ENCODE measurements at regions not wholly inside any gene's neighbourhood (a gene's known extent, or its start where the extent isn't known, plus 50 kb on each side); places are given as distances from the start of the nearest gene placed in this dataset.
A peak's percentile ranks its signal among the peaks of the same experiment; 100 is the strongest.

DNA sequence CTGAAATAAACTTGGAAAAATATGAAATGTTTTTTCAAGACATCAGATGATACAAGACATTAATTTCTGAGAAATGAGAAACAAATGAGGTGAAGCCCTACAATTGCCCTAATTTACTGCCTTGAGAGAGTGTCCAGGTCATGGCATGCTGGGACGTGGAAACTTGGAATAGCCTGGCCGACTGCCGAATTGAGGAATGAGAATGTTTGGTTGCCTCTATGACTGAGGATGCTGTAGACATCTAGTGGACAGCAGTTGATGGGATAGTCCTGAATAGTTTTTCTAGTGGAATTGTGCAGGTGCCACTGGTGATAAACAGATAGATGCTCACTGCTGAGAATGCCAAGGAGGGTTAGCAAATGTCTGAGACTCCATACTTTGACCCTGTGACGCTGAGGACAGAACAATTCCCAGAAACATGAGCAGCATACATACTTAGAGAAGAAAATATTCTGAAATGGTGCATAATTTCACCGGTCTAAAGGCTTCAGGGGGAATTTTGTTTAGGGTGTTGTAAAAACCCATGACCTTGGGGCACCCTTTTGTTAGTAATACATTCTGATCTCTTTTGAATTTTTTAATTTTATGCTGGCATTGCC is 56.5 kb upstream of the CWC22 start:
- Mint-ChIP-seq H3K4me3 (ENCODE audit: unreplicated experiment) (no peak overlapping the region), H3K9me3 (ENCODE audit: unreplicated experiment) (no peaks in the 10 kb centered on the region), H3K27ac (ENCODE audit: unreplicated experiment) (no peak overlapping the region), H3K4me1 (ENCODE audit: unreplicated experiment) (no peaks in the 10 kb centered on the region), H3K27me3 (ENCODE audit: unreplicated experiment) (peaks cover 25% of the 10 kb centered on the region), H3K36me3 (ENCODE audit: unreplicated experiment) (no peaks in the 10 kb centered on the region)
- TF ChIP-seq, protein P1, sequence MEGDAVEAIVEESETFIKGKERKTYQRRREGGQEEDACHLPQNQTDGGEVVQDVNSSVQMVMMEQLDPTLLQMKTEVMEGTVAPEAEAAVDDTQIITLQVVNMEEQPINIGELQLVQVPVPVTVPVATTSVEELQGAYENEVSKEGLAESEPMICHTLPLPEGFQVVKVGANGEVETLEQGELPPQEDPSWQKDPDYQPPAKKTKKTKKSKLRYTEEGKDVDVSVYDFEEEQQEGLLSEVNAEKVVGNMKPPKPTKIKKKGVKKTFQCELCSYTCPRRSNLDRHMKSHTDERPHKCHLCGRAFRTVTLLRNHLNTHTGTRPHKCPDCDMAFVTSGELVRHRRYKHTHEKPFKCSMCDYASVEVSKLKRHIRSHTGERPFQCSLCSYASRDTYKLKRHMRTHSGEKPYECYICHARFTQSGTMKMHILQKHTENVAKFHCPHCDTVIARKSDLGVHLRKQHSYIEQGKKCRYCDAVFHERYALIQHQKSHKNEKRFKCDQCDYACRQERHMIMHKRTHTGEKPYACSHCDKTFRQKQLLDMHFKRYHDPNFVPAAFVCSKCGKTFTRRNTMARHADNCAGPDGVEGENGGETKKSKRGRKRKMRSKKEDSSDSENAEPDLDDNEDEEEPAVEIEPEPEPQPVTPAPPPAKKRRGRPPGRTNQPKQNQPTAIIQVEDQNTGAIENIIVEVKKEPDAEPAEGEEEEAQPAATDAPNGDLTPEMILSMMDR (IDR thresholded peaks at IDR 0.05), result peak; percentile 34
- DNase-seq (ENCODE audit: extremely low spot score, unreplicated experiment), result no peak

GRCh38 chr2:180062178-180062577 is 55.1 kb upstream of the CWC22 start:
- TF ChIP-seq, protein P1 (IDR thresholded peaks at IDR 0.05), result no peak
- Mint-ChIP-seq H3K36me3 (ENCODE audit: unreplicated experiment) (no peaks in the 10 kb centered on the region), H3K4me3 (ENCODE audit: unreplicated experiment) (no peak overlapping the region), H3K27me3 (ENCODE audit: unreplicated experiment) (peaks cover 25% of the 10 kb centered on the region), H3K9me3 (ENCODE audit: unreplicated experiment) (no peaks in the 10 kb centered on the region), H3K4me1 (ENCODE audit: unreplicated experiment) (no peaks in the 10 kb centered on the region), H3K27ac (ENCODE audit: unreplicated experiment) (no peak overlapping the region)
- no peak for DNase-seq (ENCODE audit: extremely low spot score, unreplicated experiment)

GRCh38 chr2:180061546-180061945 is 54.4 kb upstream of the CWC22 start:
- TF ChIP-seq, protein P1 (IDR thresholded peaks at IDR 0.05), result no peak
- no peak for DNase-seq (ENCODE audit: extremely low spot score, unreplicated experiment)
- Mint-ChIP-seq H3K9me3 (ENCODE audit: unreplicated experiment) (no peaks in the 10 kb centered on the region), H3K27ac (ENCODE audit: unreplicated experiment) (no peak overlapping the region), H3K36me3 (ENCODE audit: unreplicated experiment) (no peaks in the 10 kb centered on the region), H3K4me1 (ENCODE audit: unreplicated experiment) (peaks cover 5% of the 10 kb centered on the region), H3K4me3 (ENCODE audit: unreplicated experiment) (no peak overlapping the region), H3K27me3 (ENCODE audit: unreplicated experiment) (peaks cover 25% of the 10 kb centered on the region)

- TF ChIP-seq, protein P1 (IDR thresholded peaks at IDR 0.05), result no peak
- Mint-ChIP-seq H3K4me3 (ENCODE audit: unreplicated experiment) (no peak overlapping the region), H3K36me3 (ENCODE audit: unreplicated experiment) (no peaks in the 10 kb centered on the region), H3K9me3 (ENCODE audit: unreplicated experiment) (no peaks in the 10 kb centered on the region), H3K27ac (ENCODE audit: unreplicated experiment) (no peak overlapping the region), H3K4me1 (ENCODE audit: unreplicated experiment) (peaks cover 5% of the 10 kb centered on the region), H3K27me3 (ENCODE audit: unreplicated experiment) (peaks cover 25% of the 10 kb centered on the region)
- no peak for DNase-seq (ENCODE audit: extremely low spot score, unreplicated experiment)
These were observed 54.0 kb upstream of the CWC22 start for GRCh38 chr2:180061085-180061484.

- H3K36me3 Mint-ChIP-seq (ENCODE audit: unreplicated experiment), result no peaks in the 10 kb centered on the region
- H3K27me3 Mint-ChIP-seq (ENCODE audit: unreplicated experiment), result peaks cover 21% of the 10 kb centered on the region
- peaks cover 9% of the 10 kb centered on the region for H3K4me1 Mint-ChIP-seq (ENCODE audit: unreplicated experiment)
- no peak overlapping the region for H3K27ac Mint-ChIP-seq (ENCODE audit: unreplicated experiment)
- H3K4me3 Mint-ChIP-seq (ENCODE audit: unreplicated experiment), result no peak overlapping the region
- TF ChIP-seq, protein P1 (IDR thresholded peaks at IDR 0.05), result no peak
- DNase-seq (ENCODE audit: extremely low spot score, unreplicated experiment), result no peak
- H3K9me3 Mint-ChIP-seq (ENCODE audit: unreplicated experiment), result no peaks in the 10 kb centered on the region
These were observed 51.9 kb upstream of the CWC22 start for GRCh38 chr2:180058993-180059392.

All from osteocyte (in vitro differentiated cells).